HL-60 (cell line): ENCODE measurements at regions not wholly inside any gene's neighbourhood (a gene's known extent, or its start where the extent isn't known, plus 50 kb on each side); places are given as distances from the start of the nearest gene placed in this dataset.

Experiments
- DNase-seq, 2 experiments: peaks; one replicate each; pipeline ENCODE4 v3.0.0-alpha.2; 2010 to 2020; ENCODE audit warnings: low read depth in 1 of 2, low spot score in 1 of 2
- H3K27ac ChIP-seq: fragments of 250-450 bp; sonication (Bioruptor Pico); replicated peaks from 2 replicates; pipeline ENCODE4 v1.5.1; 2020; ENCODE audit warnings: mild to moderate bottlenecking, moderate library complexity
- H3K27me3 ChIP-seq: fragments of 250-450 bp; sonication (Bioruptor Pico); 2 replicates; pipeline ENCODE4 v1.5.1; 2021; ENCODE audit warnings: mild to moderate bottlenecking, moderate library complexity; ENCODE audit not compliant: insufficient read depth, poor library complexity, severe bottlenecking
- H3K4me3 ChIP-seq: replicated peaks from 2 replicates; pipeline ENCODE4 v1.5.1; 2011; ENCODE audit warnings: mild to moderate bottlenecking, control low read depth, low read length; ENCODE audit not compliant: insufficient read depth
- CTCF ChIP-seq: IDR thresholded peaks from one replicate; pipeline ENCODE4 v1.5.1; 2011; ENCODE audit warnings: low read length, control low read depth, inconsistent platforms; ENCODE audit not compliant: insufficient read depth
- GABPA ChIP-seq: IDR thresholded peaks from 2 replicates; pipeline ENCODE4 v1.6.1; 2012; ENCODE audit warnings: low read depth
- POLR2AphosphoS5 ChIP-seq: IDR thresholded peaks from 2 replicates; pipeline ENCODE4 v1.6.1; 2012; ENCODE audit warnings: low read depth
- REST ChIP-seq: IDR thresholded peaks from 2 replicates; pipeline ENCODE4 v1.6.1; 2012; ENCODE audit warnings: low read depth; ENCODE audit not compliant: insufficient replicate concordance
- SPI1 ChIP-seq: IDR thresholded peaks from 2 replicates; pipeline ENCODE4 v1.6.1; 2012; ENCODE audit warnings: low read depth, mild to moderate bottlenecking, borderline replicate concordance

GRCh38 chr6:140027219-140027618 lies 652.8 kb upstream of the CITED2 start:
- no peak overlapping the region for H3K4me3 ChIP-seq

GRCh38 chr6:140026546-140026945 lies 652.1 kb upstream of the CITED2 start:
- TF ChIP-seq POLR2AphosphoS5 = no peak
- H3K27ac ChIP-seq = no peak overlapping the region
- H3K4me3 ChIP-seq = no peak overlapping the region
- DNase-seq = no peak
- no peaks in the 10 kb centered on the region for H3K27me3 ChIP-seq

More at GRCh38 chr6:140027219-140027618, 652.8 kb upstream of the CITED2 start:
- H3K27ac ChIP-seq = no peak overlapping the region
- TF ChIP-seq GABPA (no peak), SPI1 (peak; percentile 20; the same call in 1 of the 2 replicates)
- H3K27me3 ChIP-seq = no peaks in the 10 kb centered on the region
- DNase-seq = no peak

GRCh38 chr6:140025171-140025570 lies 650.7 kb upstream of the CITED2 start:
- no peaks in the 10 kb centered on the region for H3K27me3 ChIP-seq
- DNase-seq = no peak
- H3K4me3 ChIP-seq = no peak overlapping the region
- H3K27ac ChIP-seq = no peak overlapping the region
- no peak for TF ChIP-seq CTCF
- no peak for TF ChIP-seq SPI1
- TF ChIP-seq REST = no peak
- TF ChIP-seq GABPA = no peak
- TF ChIP-seq POLR2AphosphoS5 = no peak

GRCh38 chr6:140020207-140020791 lies 645.9 kb upstream of the CITED2 start:
- TF ChIP-seq REST = no peak
- TF ChIP-seq GABPA = no peak
- no peak for TF ChIP-seq POLR2AphosphoS5
- TF ChIP-seq CTCF = no peak
- no peak for TF ChIP-seq SPI1
- no peak for DNase-seq

GRCh38 chr6:140018588-140018987 lies 644.1 kb upstream of the CITED2 start:
- no peak for DNase-seq
- TF ChIP-seq POLR2AphosphoS5 (no peak), GABPA (no peak), CTCF (no peak), SPI1 (no peak), REST (no peak)
- H3K27ac ChIP-seq = no peak overlapping the region
- no peaks in the 10 kb centered on the region for H3K27me3 ChIP-seq
- no peak overlapping the region for H3K4me3 ChIP-seq

More at GRCh38 chr6:140020207-140020791, 645.9 kb upstream of the CITED2 start:
- no peak overlapping the region for H3K27ac ChIP-seq
- no peaks in the 10 kb centered on the region for H3K27me3 ChIP-seq
- no peak overlapping the region for H3K4me3 ChIP-seq
